ENCODE measurements at regions not wholly inside any gene's neighbourhood (a gene's known extent, or its start where the extent isn't known, plus 50 kb on each side); places are given as distances from the start of the nearest gene placed in this dataset.

DNA sequence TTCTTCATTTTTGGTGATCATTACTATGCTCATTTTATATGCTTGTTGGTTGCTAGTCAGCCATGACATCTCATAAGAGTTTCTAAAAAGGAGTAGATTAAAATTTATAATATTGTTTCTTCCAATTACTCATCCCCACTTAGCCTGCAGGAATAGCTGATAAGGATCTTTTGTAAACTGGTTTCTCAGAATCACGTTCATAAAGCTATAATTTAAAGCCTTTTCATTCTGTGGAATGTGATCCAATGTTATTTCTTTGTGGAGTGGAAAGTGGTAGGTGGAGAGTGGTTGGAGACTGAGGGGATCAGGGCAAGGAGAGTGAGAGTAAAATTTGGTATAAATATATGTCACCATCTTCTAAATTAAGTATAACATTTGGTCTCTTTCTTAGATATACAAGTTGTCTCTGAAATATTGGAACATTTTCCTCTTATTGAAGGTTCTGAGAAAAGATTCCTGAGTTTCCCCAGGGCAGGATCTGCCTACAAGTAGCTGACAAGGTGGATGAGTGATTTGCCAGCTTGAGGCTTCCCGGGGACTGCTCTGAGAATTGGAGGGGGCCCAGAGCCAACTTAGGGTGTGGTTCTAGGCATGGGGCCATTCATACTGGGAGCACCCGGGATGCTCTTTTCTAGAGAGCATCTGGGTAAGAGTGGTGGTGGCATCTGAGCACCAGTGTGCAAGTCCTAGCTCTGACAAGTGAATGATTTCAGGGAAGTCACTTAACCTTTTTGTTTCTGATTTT is 116.4 kb downstream of the TBX19 start:
- no peak for TF ChIP-seq CTCF (IDR thresholded peaks at IDR 0.05; ENCODE audit: extremely low read depth, missing control alignments)
- DNase-seq (ENCODE audit: low spot score) = no peak

- no peak for TF ChIP-seq CTCF (IDR thresholded peaks at IDR 0.05; ENCODE audit: extremely low read depth, missing control alignments)
- DNase-seq (ENCODE audit: low spot score) = no peak
Observed at GRCh38 chr1:168396508-168396907, 115.8 kb downstream of the TBX19 start.

- no peak for DNase-seq (ENCODE audit: low spot score)
- no peak for TF ChIP-seq CTCF (IDR thresholded peaks at IDR 0.05; ENCODE audit: extremely low read depth, missing control alignments)
Observed at GRCh38 chr1:168394858-168395257, 114.2 kb downstream of the TBX19 start.

DNA sequence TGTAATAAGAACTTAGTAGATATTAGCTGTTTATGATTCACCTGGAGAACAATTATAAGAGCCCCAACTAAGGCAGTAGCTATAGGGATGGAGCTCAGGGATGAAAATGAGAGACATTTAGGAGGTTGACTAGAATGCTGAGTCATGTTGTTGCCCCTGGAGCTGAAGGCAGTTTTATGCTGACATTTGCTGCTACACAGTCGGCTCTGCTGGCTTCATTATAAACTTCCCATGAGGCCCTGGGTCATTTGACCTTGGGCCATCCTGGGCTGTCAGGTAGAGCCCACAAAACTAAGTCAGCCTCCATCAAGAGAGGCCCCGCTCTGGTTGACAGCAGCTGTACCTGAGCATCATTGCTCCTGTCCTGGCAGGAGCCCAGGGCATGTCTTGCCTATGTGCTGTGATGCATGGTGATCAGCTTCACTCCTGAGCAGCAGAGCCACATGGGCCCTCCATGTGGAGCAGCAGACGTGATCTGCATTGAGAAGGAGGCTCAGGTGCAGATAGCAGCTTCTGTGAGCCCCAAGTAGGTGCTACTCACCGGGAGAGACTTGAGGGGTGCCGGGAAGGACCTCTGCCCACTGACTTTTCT is 112.4 kb downstream of the TBX19 start:
- DNase-seq (ENCODE audit: low spot score) = no peak
- no peak for TF ChIP-seq CTCF (IDR thresholded peaks at IDR 0.05; ENCODE audit: extremely low read depth, missing control alignments)

- TF ChIP-seq CTCF (IDR thresholded peaks at IDR 0.05; ENCODE audit: extremely low read depth, missing control alignments) = no peak
- DNase-seq (ENCODE audit: low spot score) = no peak
Observed at GRCh38 chr1:168391851-168392681, 111.4 kb downstream of the TBX19 start.

GRCh38 chr1:168390271-168390670 is 109.6 kb downstream of the TBX19 start:
- DNase-seq (ENCODE audit: low spot score) = no peak
- TF ChIP-seq CTCF (IDR thresholded peaks at IDR 0.05; ENCODE audit: extremely low read depth, missing control alignments) = no peak
